SK-N-MC (cell line): ENCODE measurements at regions not wholly inside any gene's neighbourhood (a gene's known extent, or its start where the extent isn't known, plus 50 kb on each side); places are given as distances from the start of the nearest gene placed in this dataset.

Experiments used
- EZH2 ChIP-seq: fragments of 200-600 bp; sonication (generic); IDR thresholded peaks from one replicate; pipeline ENCODE4 v1.6.1; 2017; ENCODE audit warnings: antibody characterized with exemption
- POLR2AphosphoS5 ChIP-seq: IDR thresholded peaks from 2 replicates; pipeline ENCODE4 v1.6.1; 2012; ENCODE audit warnings: mild to moderate bottlenecking, low read depth, low read length, borderline replicate concordance

GRCh38 chr2:15689654-15690053 is 98.0 kb downstream of the DDX1 start:
- TF ChIP-seq POLR2AphosphoS5 (no peak), EZH2 (no peak)
